H9 (cell line): ENCODE measurements at regions not wholly inside any gene's neighbourhood (a gene's known extent, or its start where the extent isn't known, plus 50 kb on each side); places are given as distances from the start of the nearest gene placed in this dataset.

ENCODE experiments used
- DNase-seq: peaks from one replicate; pipeline ENCODE4 v3.0.0-alpha.2; 2017
- H2AFZ ChIP-seq: one replicate; pipeline ENCODE4 v1.6.1; 2013; ENCODE audit warnings: mild to moderate bottlenecking, low read length, control low read depth, moderate library complexity
- H2AK5ac ChIP-seq: 2 replicates; pipeline ENCODE4 v1.6.1; 2013; ENCODE audit warnings: low read length, control low read depth, mixed read lengths; ENCODE audit not compliant: insufficient read length
- H2BK120ac ChIP-seq: one replicate; pipeline ENCODE4 v1.6.1; 2013; ENCODE audit warnings: low read depth, mild to moderate bottlenecking, low read length, control low read depth, inconsistent platforms; ENCODE audit not compliant: poor library complexity, severe bottlenecking
- H2BK12ac ChIP-seq: 2 replicates; pipeline ENCODE4 v1.6.1; 2013; ENCODE audit warnings: low read length, control low read depth, mixed read lengths, low read depth; ENCODE audit not compliant: insufficient read length
- H2BK15ac ChIP-seq: 2 replicates; pipeline ENCODE4 v1.6.1; 2013; ENCODE audit warnings: low read depth, low read length, control low read depth
- H2BK20ac ChIP-seq: one replicate; pipeline ENCODE4 v1.6.1; 2013; ENCODE audit warnings: low read depth, mild to moderate bottlenecking, low read length, control low read depth, inconsistent platforms; ENCODE audit not compliant: poor library complexity, severe bottlenecking
- H2BK5ac ChIP-seq: 2 replicates; pipeline ENCODE4 v1.6.1; 2013; ENCODE audit warnings: low read length, control low read depth, mixed read lengths; ENCODE audit not compliant: insufficient read length
- H3K14ac ChIP-seq: 2 replicates; pipeline ENCODE4 v1.6.1; 2013; ENCODE audit warnings: low read length, control low read depth; ENCODE audit not compliant: insufficient read depth
- H3K18ac ChIP-seq: 2 replicates; pipeline ENCODE4 v1.6.1; 2013; ENCODE audit warnings: low read depth, mild to moderate bottlenecking, mixed read lengths, low read length, control low read depth; ENCODE audit not compliant: insufficient read length
- H3K23ac ChIP-seq: 2 replicates; pipeline ENCODE4 v1.6.1; 2013; ENCODE audit warnings: low read length, control low read depth, mixed read lengths, low read depth; ENCODE audit not compliant: insufficient read length
- H3K23me2 ChIP-seq: 2 replicates; pipeline ENCODE4 v1.6.1; 2013; ENCODE audit warnings: low read depth, mild to moderate bottlenecking, mixed read lengths, low read length, control low read depth; ENCODE audit not compliant: insufficient read length, poor library complexity, severe bottlenecking
- H3K27ac ChIP-seq: 2 replicates; pipeline ENCODE4 v1.5.1; 2013; ENCODE audit warnings: low read length, control low read depth, mixed read lengths, low read depth; ENCODE audit not compliant: insufficient read length
- H3K27me3 ChIP-seq: 2 replicates; pipeline ENCODE4 v1.6.1; 2013; ENCODE audit warnings: low read length, control low read depth, inconsistent platforms; ENCODE audit not compliant: insufficient read depth
- H3K4ac ChIP-seq: 2 replicates; pipeline ENCODE4 v1.6.1; 2013; ENCODE audit warnings: low read depth, mild to moderate bottlenecking, control low read depth, inconsistent platforms, low read length, moderate library complexity
- H3K4me1 ChIP-seq: 2 replicates; pipeline ENCODE4 v1.6.1; 2013; ENCODE audit warnings: low read length, control low read depth, inconsistent platforms; ENCODE audit not compliant: insufficient read depth
- H3K4me2 ChIP-seq: 2 replicates; pipeline ENCODE4 v1.6.1; 2013; ENCODE audit warnings: low read length, control low read depth, mixed read lengths; ENCODE audit not compliant: insufficient read length, insufficient read depth
- H3K56ac ChIP-seq: 2 replicates; pipeline ENCODE4 v1.6.1; 2013; ENCODE audit warnings: low read depth, mild to moderate bottlenecking, mixed read lengths, low read length, control low read depth; ENCODE audit not compliant: insufficient read length
- H3K79me1 ChIP-seq: 2 replicates; pipeline ENCODE4 v1.6.1; 2013; ENCODE audit warnings: low read depth, mild to moderate bottlenecking, moderate library complexity, low read length, control low read depth, inconsistent platforms; ENCODE audit not compliant: insufficient read depth, poor library complexity, severe bottlenecking
- H3K79me2 ChIP-seq: 2 replicates; pipeline ENCODE4 v1.6.1; 2013; ENCODE audit warnings: low read length, control low read depth, inconsistent platforms; ENCODE audit not compliant: insufficient read depth
- H3K9ac ChIP-seq: 2 replicates; pipeline ENCODE4 v1.6.1; 2013; ENCODE audit warnings: low read length, control low read depth, mixed read lengths; ENCODE audit not compliant: insufficient read length; ENCODE audit errors: extremely low read depth
- H3K9me3 ChIP-seq: one replicate; pipeline ENCODE4 v1.6.1; 2013; ENCODE audit warnings: low read depth, low read length, inconsistent platforms; ENCODE audit not compliant: control insufficient read depth
- H3T11ph ChIP-seq: one replicate; pipeline ENCODE4 v1.6.1; 2013; ENCODE audit warnings: mild to moderate bottlenecking, low read length, control low read depth, inconsistent platforms
- H4K20me1 ChIP-seq: one replicate; pipeline ENCODE4 v1.6.1; 2013; ENCODE audit not compliant: control insufficient read depth, insufficient read length, insufficient read depth
- H4K5ac ChIP-seq: 2 replicates; pipeline ENCODE4 v1.6.1; 2013; ENCODE audit warnings: low read depth, mild to moderate bottlenecking, mixed read lengths, low read length, control low read depth; ENCODE audit not compliant: insufficient read length
- H4K8ac ChIP-seq: replicated peaks from 2 replicates; pipeline ENCODE4 v1.6.1; 2013; ENCODE audit warnings: low read length, control low read depth, mixed read lengths, low read depth; ENCODE audit not compliant: insufficient read length
- H4K91ac ChIP-seq: 2 replicates; pipeline ENCODE4 v1.6.1; 2013; ENCODE audit warnings: low read depth, mild to moderate bottlenecking, moderate library complexity, mixed read lengths, low read length, control low read depth; ENCODE audit not compliant: insufficient read length
- H3K27ac Mint-ChIP-seq, 3 experiments: 2 replicates in 2 of 3; 3 replicates in 1 of 3; pipeline ENCODE4 v1.8.0; 2020 to 2021; ENCODE audit warnings: mixed read lengths in 3 of 3, mild to moderate bottlenecking in 1 of 3, moderate library complexity in 1 of 3
- H3K27me3 Mint-ChIP-seq: 2 replicates; pipeline ENCODE4 v1.8.0; 2021; ENCODE audit warnings: low read depth, mild to moderate bottlenecking, moderate library complexity, mixed read lengths
- H3K36me3 Mint-ChIP-seq, 3 experiments: 2 replicates in 2 of 3; 3 replicates in 1 of 3; pipeline ENCODE4 v1.8.0; 2020 to 2021; ENCODE audit warnings: low read depth in 3 of 3, mixed read lengths in 3 of 3; ENCODE audit not compliant: insufficient read depth in 1 of 3
- H3K4me1 Mint-ChIP-seq, 2 experiments: 2 replicates each; pipeline ENCODE4 v1.8.0; 2020; ENCODE audit warnings: mixed read lengths in 2 of 2
- H3K4me3 Mint-ChIP-seq, 2 experiments: 2 replicates in 1 of 2; 3 replicates in 1 of 2; pipeline ENCODE4 v1.8.0; 2020 to 2021; ENCODE audit warnings: mild to moderate bottlenecking in 2 of 2, mixed read lengths in 2 of 2, moderate library complexity in 1 of 2
- H3K9me3 Mint-ChIP-seq, 2 experiments: 2 replicates in 1 of 2; 3 replicates in 1 of 2; pipeline ENCODE4 v1.8.0; 2020; ENCODE audit warnings: mild to moderate bottlenecking in 2 of 2, mixed read lengths in 2 of 2, moderate library complexity in 1 of 2
- CTCF ChIP-seq: fragments of 200-600 bp; sonication (generic); conservative IDR thresholded peaks from 3 replicates; pipeline ENCODE4 v1.8.0; 2021; ENCODE audit warnings: antibody characterized with exemption, mild to moderate bottlenecking
- WGBS: extraction: QIAGEN DNeasy Blood & Tissue Kit; methylation state at CpG from one replicate; pipeline ENCODE4 v1.1.7; 2013; ENCODE audit warnings: missing lambda C conversion rate, low lambda C conversion rate, mixed read lengths; ENCODE audit not compliant: insufficient read length; ENCODE audit errors: extremely low coverage; 5-methylcytosine and 5-hydroxymethylcytosine counted together

GRCh38 chr6:156552849-156553248 is 224.3 kb upstream of the ARID1B start:
- Histone ChIP-seq H3K23me2 (no peaks in the 10 kb centered on the region), H3K9me3 (no peaks in the 10 kb centered on the region), H2BK15ac (no peak overlapping the region), H3K4ac (no peak overlapping the region), H3K9ac (no peak overlapping the region), H3K18ac (no peak overlapping the region), H2AK5ac (no peak overlapping the region), H3K27me3 (no peaks in the 10 kb centered on the region), H3T11ph (no peak overlapping the region), H2AFZ (no peak overlapping the region), H4K5ac (no peak overlapping the region), H2BK5ac (no peak overlapping the region), H2BK20ac (no peak overlapping the region), H3K23ac (no peak overlapping the region), H4K91ac (no peak overlapping the region), H3K56ac (no peak overlapping the region), H4K8ac (no peak overlapping the region), H3K4me2 (no peak overlapping the region), H3K14ac (no peak overlapping the region), H2BK120ac (no peak overlapping the region), H3K79me1 (no peaks in the 10 kb centered on the region), H2BK12ac (no peak overlapping the region), H4K20me1 (no peaks in the 10 kb centered on the region), H3K79me2 (no peaks in the 10 kb centered on the region), H3K4me1 (no peaks in the 10 kb centered on the region), H3K27ac (no peak overlapping the region)
- no peaks in the 10 kb centered on the region; a peak in 1 of 5 replicates for H3K9me3 Mint-ChIP-seq
- TF ChIP-seq CTCF = no peak
- DNase-seq = no peak
- no CpG with 5 or more reads among the region's 9 CpGs for WGBS
- no peaks in the 10 kb centered on the region; the same call in 1 of the 2 replicates for H3K27me3 Mint-ChIP-seq
- H3K36me3 Mint-ChIP-seq = no peaks in the 10 kb centered on the region
- no peak overlapping the region for H3K4me3 Mint-ChIP-seq
- H3K27ac Mint-ChIP-seq = no peak overlapping the region
- H3K4me1 Mint-ChIP-seq = peaks cover 6 to 9% of the 10 kb centered on the region in 2 experiments; a peak in 2 of 4 replicates
